Vagina (tissue), 2 donors: ENCODE measurements at regions not wholly inside any gene's neighbourhood (a gene's known extent, or its start where the extent isn't known, plus 50 kb on each side); places are given as distances from the start of the nearest gene placed in this dataset.
"Not testable (repeated sequence)": the region's sequence is repeated elsewhere in the genome, so short reads cannot be mapped to it uniquely, and the experiment has no call there.

Experiments used
- DNase-seq, 2 donors: peaks; one replicate each; pipeline ENCODE4 v3.0.0-alpha.2; 2017; ENCODE audit errors: extremely low spot score in 2 of 2
- H3K27ac ChIP-seq: fragments of 200-600 bp; sonication (generic); one replicate; pipeline ENCODE4 v1.5.1; 2019
- H3K27me3 ChIP-seq: fragments of 200-600 bp; sonication (generic); one replicate; pipeline ENCODE4 v1.5.1; 2019
- H3K36me3 ChIP-seq, 2 donors: fragments of 200-600 bp; sonication (generic); one replicate each; pipeline ENCODE4 v1.5.1; 2017 to 2019
- H3K4me1 ChIP-seq: fragments of 200-600 bp; sonication (generic); one replicate; pipeline ENCODE4 v1.5.1; 2019
- H3K4me3 ChIP-seq, 2 donors: fragments of 200-600 bp; sonication (generic); 1 replicate in 1 of 2; 2 replicates in 1 of 2; pipeline ENCODE4 v1.5.1; 2016 to 2019
- H3K9me3 ChIP-seq: fragments of 200-600 bp; sonication (generic); one replicate; pipeline ENCODE4 v1.5.1; 2019
- CTCF ChIP-seq, 3 experiments: fragments of 450-650 bp in 2 of 3; fragments of 200-600 bp in 1 of 3; sonication (generic) in 1 of 3; IDR thresholded peaks; one replicate each; pipeline ENCODE4 v1.5.1; 2017 to 2019; ENCODE audit warnings: antibody characterized with exemption in 3 of 3, mild to moderate bottlenecking in 2 of 3, moderate library complexity in 2 of 3
- POLR2A ChIP-seq, 2 donors: fragments of 450-650 bp; IDR thresholded peaks; one replicate each; pipeline ENCODE4 v1.6.1; 2017; ENCODE audit warnings: antibody characterized with exemption in 2 of 2, mild to moderate bottlenecking in 2 of 2, moderate library complexity in 2 of 2
- POLR2AphosphoS5 ChIP-seq, 2 donors: sonication (generic); formaldehyde crosslinking; IDR thresholded peaks; one replicate each; pipeline ENCODE4 v1.9.0; 2017; ENCODE audit warnings: antibody characterized with exemption in 2 of 2, mild to moderate bottlenecking in 2 of 2, low read depth in 1 of 2; ENCODE audit not compliant: insufficient read depth in 1 of 2
- intact Hi-C: fragments of 100-400 bp; cut with DNase I; formaldehyde crosslinking; loops from one replicate; pipeline ENCODE4 v1.15.1; 2023

- no peak for TF ChIP-seq POLR2A (IDR thresholded peaks at IDR 0.05)
- Histone ChIP-seq H3K4me3 (no peak overlapping the region), H3K27ac (no peak overlapping the region), H3K9me3 (no peaks in the 10 kb centered on the region), H3K36me3 (no peaks in the 10 kb centered on the region), H3K27me3 (no peaks in the 10 kb centered on the region), H3K4me1 (no peaks in the 10 kb centered on the region)
- intact Hi-C loops = no loop called here
- no peak for DNase-seq
Measured at GRCh38 chr2:150208689-150209088, 278.8 kb downstream of the RND3 start.

- intact Hi-C loops = no loop called here
- Histone ChIP-seq H3K4me1 (no peaks in the 10 kb centered on the region), H3K4me3 (no peak overlapping the region), H3K9me3 (no peaks in the 10 kb centered on the region), H3K27ac (no peak overlapping the region), H3K27me3 (no peaks in the 10 kb centered on the region), H3K36me3 (no peaks in the 10 kb centered on the region)
- DNase-seq = no peak
- TF ChIP-seq POLR2A (IDR thresholded peaks at IDR 0.05) (no peak), CTCF (IDR thresholded peaks at IDR 0.05) (no peak), POLR2AphosphoS5 (IDR thresholded peaks at IDR 0.05; ENCODE audit: insufficient read depth in 1 of 2, low read depth in 1 of 2) (no peak)
Measured at GRCh38 chr2:150207979-150208378, 279.5 kb downstream of the RND3 start.

- no peak for DNase-seq
- TF ChIP-seq CTCF (IDR thresholded peaks at IDR 0.05) (no peak), POLR2A (IDR thresholded peaks at IDR 0.05) (no peak), POLR2AphosphoS5 (IDR thresholded peaks at IDR 0.05; ENCODE audit: insufficient read depth in 1 of 2, low read depth in 1 of 2) (no peak)
- H3K4me3 ChIP-seq = no peak overlapping the region
- no peaks in the 10 kb centered on the region for H3K9me3 ChIP-seq
- H3K27ac ChIP-seq = no peak overlapping the region
- H3K27me3 ChIP-seq = no peaks in the 10 kb centered on the region
- intact Hi-C loops = no loop called here
- no peaks in the 10 kb centered on the region for H3K4me1 ChIP-seq
- no peaks in the 10 kb centered on the region for H3K36me3 ChIP-seq
Measured at GRCh38 chr2:150204451-150204850, 283.0 kb downstream of the RND3 start.

GRCh38 chr2:150194816-150195215, 292.7 kb downstream of the RND3 start:
- intact Hi-C loops, H3K27ac ChIP-seq, H3K9me3 ChIP-seq, DNase-seq, H3K36me3 ChIP-seq, H3K27me3 ChIP-seq, H3K4me3 ChIP-seq, H3K4me1 ChIP-seq: not testable (repeated sequence)

GRCh38 chr2:150192701-150193100, 294.8 kb downstream of the RND3 start:
- H3K9me3 ChIP-seq = no peaks in the 10 kb centered on the region
- no peak overlapping the region for H3K27ac ChIP-seq

GRCh38 chr2:150191349-150191748, 296.1 kb downstream of the RND3 start:
- Histone ChIP-seq H3K27me3 (no peaks in the 10 kb centered on the region), H3K27ac (no peak overlapping the region), H3K4me1 (no peaks in the 10 kb centered on the region), H3K4me3 (no peak overlapping the region), H3K36me3 (no peaks in the 10 kb centered on the region), H3K9me3 (no peaks in the 10 kb centered on the region)
- intact Hi-C loops = no loop called here
- no peak for TF ChIP-seq POLR2A (IDR thresholded peaks at IDR 0.05)
- DNase-seq = no peak

More at GRCh38 chr2:150192701-150193100, 294.8 kb downstream of the RND3 start:
- H3K4me1 ChIP-seq = no peaks in the 10 kb centered on the region
- intact Hi-C loops = no loop called here
- no peaks in the 10 kb centered on the region for H3K27me3 ChIP-seq
- no peak for DNase-seq
- H3K36me3 ChIP-seq = no peaks in the 10 kb centered on the region
- no peak for TF ChIP-seq CTCF (IDR thresholded peaks at IDR 0.05)
- no peak for TF ChIP-seq POLR2AphosphoS5 (IDR thresholded peaks at IDR 0.05; ENCODE audit: insufficient read depth in 1 of 2, low read depth in 1 of 2)
- no peak for TF ChIP-seq POLR2A (IDR thresholded peaks at IDR 0.05)
- H3K4me3 ChIP-seq = no peak overlapping the region

GRCh38 chr2:150190546-150190945, 296.9 kb downstream of the RND3 start:
- Histone ChIP-seq H3K4me1 (no peaks in the 10 kb centered on the region), H3K27ac (no peak overlapping the region), H3K4me3 (no peak overlapping the region), H3K27me3 (no peaks in the 10 kb centered on the region), H3K36me3 (no peaks in the 10 kb centered on the region), H3K9me3 (no peaks in the 10 kb centered on the region)
- intact Hi-C loops = no loop called here
- DNase-seq = no peak
- TF ChIP-seq CTCF (IDR thresholded peaks at IDR 0.05) (no peak), POLR2A (IDR thresholded peaks at IDR 0.05) (no peak), POLR2AphosphoS5 (IDR thresholded peaks at IDR 0.05; ENCODE audit: insufficient read depth in 1 of 2, low read depth in 1 of 2) (no peak)
